ENCODE measurements at regions not wholly inside any gene's neighbourhood (a gene's known extent, or its start where the extent isn't known, plus 50 kb on each side); places are given as distances from the start of the nearest gene placed in this dataset.

- no peak overlapping the region for H4K8ac ChIP-seq (replicated peaks; ENCODE audit: insufficient read length, low read depth, low read length)
- DNase-seq = no peak
- Mint-ChIP-seq H3K36me3 (ENCODE audit: insufficient read depth in 1 of 3, low read depth in 3 of 3) (no peaks in the 10 kb centered on the region; a peak in 1 of 7 replicates), H3K4me1 (peaks cover 26 to 42% of the 10 kb centered on the region in 2 experiments), H3K4me3 (no peak overlapping the region), H3K27me3 (ENCODE audit: low read depth) (peaks cover 57% of the 10 kb centered on the region), H3K27ac (no peak overlapping the region), H3K9me3 (no peaks in the 10 kb centered on the region)
- no peak overlapping the region for H3K14ac ChIP-seq (ENCODE audit: insufficient read depth, low read length)
- H3K9me3 ChIP-seq (ENCODE audit: control insufficient read depth, low read depth, low read length) = no peaks in the 10 kb centered on the region
- H3K4ac ChIP-seq (ENCODE audit: low read depth, low read length) = no peak overlapping the region
- no peaks in the 10 kb centered on the region for H4K20me1 ChIP-seq (ENCODE audit: control insufficient read depth, insufficient read depth, insufficient read length)
- H2BK120ac ChIP-seq (ENCODE audit: low read depth, low read length, poor library complexity, severe bottlenecking) = no peak overlapping the region
- no peak overlapping the region for H2BK12ac ChIP-seq (ENCODE audit: insufficient read length, low read depth, low read length)
- no peaks in the 10 kb centered on the region for H3K23me2 ChIP-seq (ENCODE audit: insufficient read length, low read depth, low read length, poor library complexity, severe bottlenecking)
- H4K91ac ChIP-seq (ENCODE audit: insufficient read length, low read depth, low read length) = no peak overlapping the region
- no peak overlapping the region for H3K9ac ChIP-seq (ENCODE audit: extremely low read depth, insufficient read length, low read length)
- H3K27me3 ChIP-seq (ENCODE audit: insufficient read depth, low read length) = no peaks in the 10 kb centered on the region
- no peaks in the 10 kb centered on the region for H3K79me2 ChIP-seq (ENCODE audit: insufficient read depth, low read length)
- no peak overlapping the region for H2BK5ac ChIP-seq (ENCODE audit: insufficient read length, low read length)
- H2BK15ac ChIP-seq (ENCODE audit: low read depth, low read length) = no peak overlapping the region
- WGBS (ENCODE audit: extremely low coverage, insufficient read length, low lambda C conversion rate) = no CpG with 5 or more reads among the region's 3 CpGs
- H3K27ac ChIP-seq (ENCODE audit: insufficient read length, low read depth, low read length) = no peak overlapping the region
- no peak overlapping the region for H2AK5ac ChIP-seq (ENCODE audit: insufficient read length, low read length)
- H3K4me1 ChIP-seq (ENCODE audit: insufficient read depth, low read length) = 0 out of 2 replicates have a peak, but pooled peaks cover 5% of the 10 kb centered on the region
- H4K5ac ChIP-seq (ENCODE audit: insufficient read length, low read depth, low read length) = no peak overlapping the region
- H3T11ph ChIP-seq (ENCODE audit: low read length) = no peak overlapping the region
- no peak overlapping the region for H3K18ac ChIP-seq (ENCODE audit: insufficient read length, low read depth, low read length)
- no peaks in the 10 kb centered on the region for H3K79me1 ChIP-seq (ENCODE audit: insufficient read depth, low read depth, low read length, poor library complexity, severe bottlenecking)
- no peak overlapping the region for H3K4me2 ChIP-seq (ENCODE audit: insufficient read depth, insufficient read length, low read length)
- no peak for TF ChIP-seq CTCF (conservative IDR thresholded peaks at IDR 0.05)
- no peak overlapping the region for H2AFZ ChIP-seq (ENCODE audit: low read length)
- no peak overlapping the region for H2BK20ac ChIP-seq (ENCODE audit: low read depth, low read length, poor library complexity, severe bottlenecking)
- no peak overlapping the region for H3K56ac ChIP-seq (ENCODE audit: insufficient read length, low read depth, low read length)
- H3K23ac ChIP-seq (ENCODE audit: insufficient read length, low read depth, low read length) = no peak overlapping the region
Observed at GRCh38 chr9:38339087-38339486, 53.4 kb upstream of the ALDH1B1 start.

All from H9 (cell line).